Right cardiac atrium (tissue), 5 donors: ENCODE measurements at regions not wholly inside any gene's neighbourhood (a gene's known extent, or its start where the extent isn't known, plus 50 kb on each side); places are given as distances from the start of the nearest gene placed in this dataset.

Source experiments
- ATAC-seq, 2 donors: fragments of 200-7000 bp; cut with Tn5 transposase; one replicate each; pipeline versions ENCODE4 v1.8.0 to v1.9.1; 2020; ENCODE audit warnings: moderate library complexity in 2 of 2, mild to moderate bottlenecking in 1 of 2
- DNase-seq, 3 donors: peaks; one replicate each; pipeline ENCODE4 v3.0.0-alpha.2; 2020
- H3K27ac ChIP-seq: one replicate; pipeline ENCODE4 v1.5.1; 2013; ENCODE audit warnings: mild to moderate bottlenecking, low read length, control low read depth, moderate library complexity
- H3K27me3 ChIP-seq: one replicate; pipeline ENCODE4 v1.6.1; 2013; ENCODE audit not compliant: control insufficient read depth, insufficient read depth
- H3K4me1 ChIP-seq: one replicate; pipeline ENCODE4 v1.6.1; 2013; ENCODE audit warnings: low read length; ENCODE audit not compliant: control insufficient read depth, insufficient read depth
- H3K4me3 ChIP-seq: one replicate; pipeline ENCODE4 v1.5.1; 2013; ENCODE audit warnings: low read length, control low read depth
- H3K9me3 ChIP-seq: one replicate; pipeline ENCODE4 v1.6.1; 2013; ENCODE audit warnings: low read length; ENCODE audit not compliant: control insufficient read depth
- WGBS: extraction: QIAGEN DNeasy Blood & Tissue Kit; methylation state at CpG from one replicate; pipeline ENCODE4 v1.1.7; 2013; 5-methylcytosine and 5-hydroxymethylcytosine counted together
- intact Hi-C, 4 donors: fragments of 100-400 bp; cut with DNase I; formaldehyde crosslinking; loops; one replicate each; pipeline versions ENCODE4 v1.11.0 to v1.14.0; 2022 to 2023
- donor health status: healthy with polysubstance abuse.
- donor health status: DM: no; HTN: yes; CAD: no.
- donor health status: DM: no; HTN: no; CAD: no.
- donor health status: DM: no; HTN: yes; CAD: no; lungs with severe emphysema.
- donor health status: DM: yes; HTN: yes; CAD: no.

DNA sequence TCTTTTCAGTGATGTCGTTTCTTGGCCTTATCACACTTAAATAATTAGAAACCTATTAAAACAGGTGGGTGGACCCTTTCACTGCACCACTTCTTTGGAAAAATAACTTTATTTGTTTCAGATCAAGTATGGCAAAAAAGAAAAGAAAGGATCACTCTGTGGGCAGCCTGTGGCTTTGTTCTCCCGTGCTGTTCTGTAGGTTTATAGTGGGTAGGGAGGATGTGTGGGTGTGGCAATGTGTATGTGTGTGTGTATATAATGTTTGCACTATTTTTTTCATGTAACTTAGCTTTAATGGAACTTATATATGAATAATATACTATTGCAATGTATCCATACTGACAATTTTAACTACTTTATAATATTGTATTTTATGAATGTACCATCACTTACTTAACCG is 85.9 kb downstream of the ACTBL2 start:
- no peak for ATAC-seq
- DNase-seq: no peak
- Histone ChIP-seq H3K4me1 (no peaks in the 10 kb centered on the region), H3K27ac (no peak overlapping the region), H3K27me3 (no peaks in the 10 kb centered on the region), H3K9me3 (no peaks in the 10 kb centered on the region), H3K4me3 (no peak overlapping the region)
- intact Hi-C loops: no loop called here
- WGBS: 80% methylated on average over 3 of the region's 3 CpGs

DNA sequence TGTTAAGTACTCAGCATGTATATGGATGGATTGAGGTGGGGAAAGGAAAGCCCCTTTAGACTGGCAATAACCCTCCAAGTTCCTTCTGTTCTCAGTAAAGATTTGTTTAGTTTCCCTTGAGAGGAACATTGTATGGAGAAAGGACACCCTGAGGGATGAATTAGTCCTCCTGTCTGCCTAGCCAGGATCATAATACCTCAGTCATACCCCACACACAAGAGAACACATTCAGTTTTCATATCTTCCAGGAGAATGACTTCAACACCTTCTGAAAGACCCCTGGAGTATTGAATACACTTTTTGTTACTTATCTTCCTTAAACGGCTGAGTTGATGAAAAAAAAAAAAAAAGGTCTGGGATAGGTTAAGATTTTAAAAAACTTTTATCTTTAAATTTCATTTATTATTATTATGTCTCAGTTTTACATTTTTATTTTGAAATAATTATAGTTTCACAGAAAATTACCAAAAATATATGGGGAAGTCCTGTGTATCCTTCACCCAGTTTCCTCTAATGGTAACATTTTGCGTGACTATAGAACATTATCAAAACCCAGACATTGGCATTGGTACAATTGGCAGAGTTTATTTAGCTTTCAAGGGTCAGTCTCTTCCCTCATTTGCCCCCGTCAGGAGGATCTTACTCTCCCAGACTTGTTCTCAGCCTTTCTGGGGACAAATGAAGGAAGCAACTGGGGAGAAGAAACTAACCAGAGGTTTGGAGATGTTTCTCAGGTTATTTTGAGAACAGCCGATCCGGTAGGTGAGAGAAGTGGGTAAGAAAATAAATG is 88.0 kb downstream of the ACTBL2 start:
- Histone ChIP-seq H3K4me3 (no peak overlapping the region), H3K27ac (no peak overlapping the region), H3K4me1 (no peaks in the 10 kb centered on the region), H3K9me3 (no peaks in the 10 kb centered on the region), H3K27me3 (no peaks in the 10 kb centered on the region)
- WGBS: 50% methylated on average over 5 of the region's 5 CpGs
- DNase-seq (no peak), ATAC-seq (no peak)
- intact Hi-C loops: no loop called here

DNA sequence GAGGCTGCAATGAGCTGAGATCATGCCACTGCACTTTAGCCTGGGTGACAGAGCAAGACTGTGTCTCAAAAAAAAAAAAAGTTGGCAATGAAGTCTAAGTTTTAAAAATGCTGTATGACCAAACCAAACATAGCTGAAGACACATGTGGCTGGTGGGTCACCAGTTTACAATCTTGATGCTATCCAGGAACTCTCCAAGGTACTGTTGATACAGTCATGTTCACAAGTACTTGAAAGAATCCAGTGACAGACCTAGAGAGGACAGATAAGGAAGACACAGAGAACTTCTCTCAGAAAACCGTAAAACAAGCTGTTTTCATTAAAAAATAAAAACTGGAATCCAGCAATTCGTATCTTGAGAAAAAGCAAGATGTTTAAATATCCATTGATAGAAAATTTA is 95.7 kb downstream of the ACTBL2 start:
- Histone ChIP-seq H3K4me1 (peaks cover 3% of the 10 kb centered on the region), H3K4me3 (no peak overlapping the region), H3K27me3 (no peaks in the 10 kb centered on the region), H3K9me3 (no peaks in the 10 kb centered on the region), H3K27ac (no peak overlapping the region)
- no peak for DNase-seq
- WGBS: 68% methylated on average over 2 of the region's 2 CpGs
- intact Hi-C loops: no loop called here
- no peak for ATAC-seq

DNA sequence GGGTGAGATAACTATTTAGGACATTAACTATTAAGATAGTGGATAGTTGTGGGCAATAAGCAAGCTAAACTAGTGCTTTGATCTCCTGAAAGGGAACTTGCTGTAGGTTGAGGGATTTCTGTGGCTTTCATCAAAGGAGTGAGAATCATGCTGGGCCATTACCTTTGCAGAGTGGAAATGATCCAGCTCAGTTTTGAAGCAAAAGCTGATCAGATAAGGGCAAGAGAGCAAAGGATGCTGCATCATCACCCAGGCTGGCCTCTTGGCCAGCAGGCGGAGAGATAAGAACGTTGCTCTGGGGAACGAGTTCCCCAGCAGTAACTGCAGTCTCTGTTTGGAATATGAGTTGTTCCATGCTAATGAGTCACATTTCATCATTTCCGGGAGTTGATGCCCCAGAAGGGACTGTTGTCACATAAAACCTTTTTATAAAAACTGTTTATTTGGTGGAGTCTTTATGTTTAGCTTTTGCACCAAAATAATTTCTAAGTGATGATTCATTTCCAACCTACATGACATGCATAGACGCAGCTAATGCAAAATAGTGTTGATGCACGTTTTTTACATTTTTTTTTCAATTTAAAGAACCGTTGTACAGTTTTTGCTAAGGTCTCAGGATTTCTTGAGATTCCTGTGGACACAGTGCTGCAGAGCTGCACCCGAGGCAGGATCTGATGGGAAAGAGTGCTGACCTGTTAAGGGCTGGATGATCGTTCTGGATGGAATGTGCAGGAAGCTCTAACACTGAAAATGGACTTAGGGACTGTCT is 99.3 kb downstream of the ACTBL2 start:
- H3K27ac ChIP-seq: no peak overlapping the region
- WGBS: 19% methylated on average over 9 of the region's 9 CpGs
- intact Hi-C loops: no loop called here

DNA sequence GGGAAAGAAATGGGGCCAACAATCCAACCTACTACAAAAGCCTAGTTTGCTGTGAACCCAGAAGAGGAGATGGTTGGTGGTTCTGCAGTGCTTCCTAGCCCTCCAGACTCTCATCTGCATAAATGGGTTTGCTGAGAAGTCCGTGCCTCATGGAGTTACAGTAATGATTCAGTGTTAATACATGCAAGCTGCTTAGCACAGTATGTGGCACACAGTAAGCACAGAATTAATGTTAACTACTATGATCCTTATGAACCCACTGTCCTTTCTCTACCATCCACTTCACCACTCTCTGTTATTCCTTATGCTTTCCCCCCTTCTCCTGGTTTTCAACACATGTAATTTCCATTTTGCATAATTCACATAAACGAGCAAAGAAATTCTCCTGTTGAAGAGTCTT is 100.0 kb downstream of the ACTBL2 start:
- ATAC-seq (no peak), DNase-seq (no peak)
- Histone ChIP-seq H3K9me3 (no peaks in the 10 kb centered on the region), H3K4me1 (peaks cover 3% of the 10 kb centered on the region), H3K27ac (no peak overlapping the region), H3K4me3 (no peak overlapping the region), H3K27me3 (no peaks in the 10 kb centered on the region)
- 78% methylated on average over 2 of the region's 2 CpGs for WGBS
- intact Hi-C loops: no loop called here

More for the DNA sequence above, 99.3 kb downstream of the ACTBL2 start:
- Histone ChIP-seq H3K4me1 (peaks cover 3% of the 10 kb centered on the region), H3K27me3 (no peaks in the 10 kb centered on the region), H3K9me3 (no peaks in the 10 kb centered on the region), H3K4me3 (no peak overlapping the region)
- ATAC-seq (peak; percentile 70 to 92), DNase-seq (peak; percentile 35 to 64 (median 49))

DNA sequence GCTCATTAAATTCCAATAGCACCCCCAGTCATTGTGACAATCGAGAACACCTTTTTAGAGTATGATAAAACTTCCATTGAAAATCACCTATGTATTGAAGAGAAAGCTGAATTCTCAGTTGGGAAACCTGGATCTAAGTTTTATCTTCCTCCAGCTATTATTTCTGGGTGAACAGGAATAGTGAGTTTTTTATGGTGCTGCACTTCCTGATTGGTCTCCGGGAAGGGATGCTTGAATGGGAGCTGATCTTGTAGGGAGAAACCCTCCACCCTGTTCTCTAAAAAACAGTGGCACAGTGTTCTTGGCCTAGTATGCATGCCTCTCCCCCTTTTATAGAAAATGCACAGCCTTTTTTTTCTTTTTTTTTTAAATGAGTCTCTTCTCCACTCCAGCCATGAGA is 112.2 kb downstream of the ACTBL2 start:
- Histone ChIP-seq H3K4me1 (no peaks in the 10 kb centered on the region), H3K4me3 (no peak overlapping the region), H3K27ac (no peak overlapping the region), H3K9me3 (no peaks in the 10 kb centered on the region), H3K27me3 (no peaks in the 10 kb centered on the region)
- intact Hi-C loops: no loop called here
- DNase-seq (no peak), ATAC-seq (no peak)
- 85% methylated on average over 2 of the region's 2 CpGs for WGBS

DNA sequence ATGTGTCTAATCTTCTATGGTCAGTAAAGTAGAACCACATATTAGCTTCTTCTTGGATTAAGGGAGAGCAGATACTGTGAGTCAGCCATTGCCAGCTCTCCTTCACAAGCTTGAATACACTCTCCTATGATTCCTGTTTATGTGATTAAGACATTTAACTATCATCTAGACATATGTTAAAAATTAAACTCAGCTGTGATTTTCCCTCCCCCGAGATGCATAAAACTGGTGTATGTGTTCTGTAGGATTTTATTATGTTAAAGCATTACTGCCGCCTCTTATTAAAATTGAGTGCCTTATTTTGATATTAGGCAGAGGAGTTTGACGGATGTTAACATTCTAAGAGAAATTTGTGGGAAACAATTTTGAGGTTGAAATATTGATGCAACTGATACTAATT is 114.6 kb downstream of the ACTBL2 start:
- no peaks in the 10 kb centered on the region for H3K9me3 ChIP-seq
- 93% methylated on average over 3 of the region's 3 CpGs for WGBS
- H3K4me1 ChIP-seq: no peaks in the 10 kb centered on the region
- H3K27ac ChIP-seq: no peak overlapping the region
- H3K4me3 ChIP-seq: no peak overlapping the region
- DNase-seq (no peak), ATAC-seq (no peak)
- intact Hi-C loops: no loop called here
- H3K27me3 ChIP-seq: no peaks in the 10 kb centered on the region

DNA sequence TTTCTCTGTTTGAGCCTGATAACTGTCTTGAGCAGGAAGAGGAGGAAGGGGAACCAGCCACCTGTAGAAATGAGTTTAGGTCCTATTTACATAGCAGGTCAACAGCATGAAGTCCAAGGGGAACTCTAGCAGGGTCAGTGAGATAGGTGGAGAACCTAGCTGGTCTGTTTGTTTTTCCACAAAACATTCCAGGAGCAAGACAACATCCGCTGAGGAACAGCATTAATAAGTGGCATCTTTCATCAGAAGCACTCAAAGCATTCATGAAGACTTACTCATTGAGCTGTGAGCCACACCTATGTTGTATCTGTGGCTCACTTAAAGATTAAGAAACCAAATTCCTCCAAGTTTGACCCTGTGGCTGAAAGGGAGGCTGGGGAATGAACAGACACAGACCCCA is 115.9 kb downstream of the ACTBL2 start:
- no peak for DNase-seq
- no peaks in the 10 kb centered on the region for H3K9me3 ChIP-seq
- 96% methylated on average over 1 of the region's 1 CpG for WGBS
- ATAC-seq: no peak
- intact Hi-C loops: no loop called here
- no peaks in the 10 kb centered on the region for H3K4me1 ChIP-seq
- no peaks in the 10 kb centered on the region for H3K27me3 ChIP-seq
- no peak overlapping the region for H3K4me3 ChIP-seq
- H3K27ac ChIP-seq: no peak overlapping the region

DNA sequence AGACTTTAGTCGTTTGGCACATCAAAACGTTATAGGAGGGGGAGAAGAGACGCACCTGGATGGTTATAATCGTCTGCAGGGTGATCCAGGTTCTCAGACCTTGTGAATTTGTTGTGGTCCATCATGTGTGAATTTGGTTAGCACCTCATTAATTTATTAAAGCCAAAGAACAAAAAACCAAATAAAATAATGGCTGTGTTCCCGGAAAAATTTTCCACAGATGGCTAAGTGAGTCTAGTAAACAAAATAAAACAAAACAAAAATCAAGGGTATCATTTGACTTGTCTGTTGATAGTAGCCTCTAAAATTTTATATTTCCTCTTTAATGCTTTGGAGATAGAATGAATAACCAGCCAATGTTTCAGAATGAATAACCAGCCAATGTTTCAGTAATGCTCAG is 119.7 kb downstream of the ACTBL2 start:
- no peak for ATAC-seq

DNA sequence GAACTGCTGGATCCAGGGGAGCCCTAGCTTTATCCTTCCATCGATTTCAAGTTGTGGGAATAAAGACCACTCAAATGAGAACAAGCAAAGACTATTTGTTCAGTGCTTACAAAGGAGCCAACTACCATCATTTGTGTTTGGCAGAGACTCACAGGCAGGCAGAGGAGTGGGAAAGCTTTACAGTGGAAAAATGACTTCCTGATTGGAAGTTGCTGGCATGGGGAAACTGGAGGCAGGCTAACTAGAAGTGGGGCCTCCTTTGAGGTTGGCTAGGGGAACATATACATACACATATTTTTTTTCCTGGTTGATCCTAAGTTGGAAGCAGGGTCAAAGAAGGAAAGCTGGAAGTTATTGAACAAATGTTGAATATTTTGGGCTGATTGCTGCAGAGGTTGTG is 121.7 kb downstream of the ACTBL2 start:
- Histone ChIP-seq H3K9me3 (no peaks in the 10 kb centered on the region), H3K4me3 (no peak overlapping the region), H3K27ac (no peak overlapping the region), H3K4me1 (no peaks in the 10 kb centered on the region), H3K27me3 (no peaks in the 10 kb centered on the region)
- DNase-seq: no peak
- intact Hi-C loops: no loop called here
- no peak for ATAC-seq
- WGBS: 89% methylated on average over 1 of the region's 1 CpG

More for the DNA sequence above, 119.7 kb downstream of the ACTBL2 start:
- Histone ChIP-seq H3K27ac (no peak overlapping the region), H3K27me3 (no peaks in the 10 kb centered on the region), H3K4me1 (no peaks in the 10 kb centered on the region), H3K9me3 (no peaks in the 10 kb centered on the region), H3K4me3 (no peak overlapping the region)
- WGBS: 84% methylated on average over 5 of the region's 5 CpGs
- no peak for DNase-seq
- intact Hi-C loops: no loop called here

DNA sequence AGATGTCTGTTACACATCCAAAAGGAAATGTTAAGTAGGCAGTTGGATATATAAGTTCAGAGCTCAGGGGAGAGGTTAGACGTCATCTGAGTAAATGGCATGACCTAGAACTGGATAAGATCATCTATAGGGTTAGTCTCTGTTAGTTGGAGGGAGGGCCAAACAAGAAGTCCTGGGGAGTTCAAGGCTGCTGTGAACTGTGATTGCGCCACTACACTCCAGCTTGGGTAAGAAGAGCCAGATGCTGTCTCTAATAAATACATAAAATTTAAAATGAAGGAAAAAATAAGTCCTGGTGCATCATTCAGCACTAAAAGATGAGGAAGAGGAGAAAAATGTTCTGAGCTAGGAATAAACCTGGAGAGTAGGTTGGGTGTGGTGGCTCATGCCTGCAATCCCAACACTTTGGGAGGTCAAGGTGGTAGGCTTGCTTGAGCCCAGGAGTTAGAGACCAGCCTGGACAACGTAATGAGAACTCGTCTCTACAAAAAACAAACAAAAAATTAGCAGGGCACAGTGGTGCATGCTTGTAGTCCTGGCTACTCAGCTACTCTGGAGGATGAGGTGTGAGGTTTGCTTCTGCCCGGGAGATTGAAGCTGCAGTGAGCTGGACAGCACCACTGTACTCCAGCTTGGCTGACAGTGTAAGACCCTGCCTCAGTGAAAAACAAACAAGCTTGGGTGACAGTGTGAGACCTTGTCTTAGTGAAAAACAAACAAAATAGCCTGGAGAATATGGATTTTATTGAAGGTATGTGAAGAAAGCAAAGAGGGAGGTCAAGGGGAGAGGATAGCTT is 123.6 kb downstream of the ACTBL2 start:
- 81% methylated on average over 5 of the region's 5 CpGs for WGBS

More for the DNA sequence above, 123.6 kb downstream of the ACTBL2 start:
- H3K27ac ChIP-seq: no peak overlapping the region
- no peak overlapping the region for H3K4me3 ChIP-seq
- no peaks in the 10 kb centered on the region for H3K9me3 ChIP-seq
- no peaks in the 10 kb centered on the region for H3K4me1 ChIP-seq
- no peak for DNase-seq
- H3K27me3 ChIP-seq: no peaks in the 10 kb centered on the region
- intact Hi-C loops: no loop called here
- no peak for ATAC-seq
